ENCODE measurements at regions not wholly inside any gene's neighbourhood (a gene's known extent, or its start where the extent isn't known, plus 50 kb on each side); places are given as distances from the start of the nearest gene placed in this dataset.

GRCh38 chr7:18384491-18385143 is 110.9 kb upstream of the HDAC9 start:
- TF ChIP-seq CTCF (IDR thresholded peaks at IDR 0.05) (no peak), POLR2A (IDR thresholded peaks at IDR 0.05) (no peak), EP300 (IDR thresholded peaks at IDR 0.05) (no peak)
